Colon (tissue), 2 donors: ENCODE measurements at regions not wholly inside any gene's neighbourhood (a gene's known extent, or its start where the extent isn't known, plus 50 kb on each side); places are given as distances from the start of the nearest gene placed in this dataset.

Experiments used
- FAIRE-seq: peaks from 2 replicates; lab custom pipeline; 2012; peaks lifted over from hg19 to GRCh38; lab: Jason Lieb, UNC
- donor health status: control.
- donor health status: control.

DNA sequence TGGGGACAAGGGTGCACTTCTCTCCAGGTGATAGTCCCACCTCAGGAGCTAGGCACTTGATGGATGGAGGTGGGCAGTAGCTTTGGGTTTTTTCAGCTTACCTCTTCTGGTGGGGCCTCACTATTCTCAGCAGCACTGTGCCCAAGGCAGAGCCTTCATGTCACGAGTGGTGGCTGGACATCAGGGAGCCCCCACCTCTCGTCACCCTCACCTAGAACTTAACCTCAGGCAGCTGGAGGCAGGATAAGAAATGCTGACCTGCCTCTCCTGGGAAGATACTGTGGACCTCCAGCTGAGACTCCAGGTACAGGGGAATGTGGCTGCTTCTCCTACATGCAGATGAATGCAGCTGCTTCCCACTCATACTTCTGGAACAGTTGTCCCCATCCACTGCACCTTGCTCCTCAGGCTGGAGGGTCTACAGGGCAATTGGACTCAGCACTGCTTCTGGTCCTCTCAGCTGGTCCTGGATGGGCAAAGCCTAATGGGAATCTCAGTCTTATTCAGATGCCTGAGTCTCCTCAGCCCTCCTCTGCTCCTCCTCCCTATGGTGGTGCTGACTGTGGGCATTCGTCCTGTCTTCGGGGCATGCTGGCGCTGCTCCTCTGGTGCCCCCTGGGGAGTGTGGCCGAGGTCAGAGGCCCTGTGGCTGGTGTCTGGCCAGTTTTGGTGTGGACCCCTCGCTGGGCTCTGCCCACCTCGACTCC lies 129.9 kb downstream of the KLF13 start:
- no peak for FAIRE-seq

DNA sequence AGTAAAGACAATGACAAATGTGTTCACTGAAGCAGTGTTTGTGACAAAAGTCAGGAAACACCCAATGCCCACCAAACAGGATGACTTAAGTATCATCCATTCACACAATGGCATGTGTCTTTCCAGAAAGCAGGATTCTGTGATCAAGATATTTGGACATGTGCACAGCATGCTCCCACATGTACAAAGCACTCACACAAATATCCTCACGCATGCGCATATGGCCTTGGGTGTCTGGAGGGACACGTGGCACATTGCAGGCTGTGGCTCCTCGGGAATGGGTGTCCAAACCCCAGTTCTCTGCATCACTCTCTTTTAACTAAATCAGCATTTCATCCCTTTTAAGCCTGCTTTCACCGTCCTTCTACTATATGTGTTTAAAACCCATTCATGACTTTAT lies 130.5 kb downstream of the KLF13 start:
- FAIRE-seq, result no peak

DNA sequence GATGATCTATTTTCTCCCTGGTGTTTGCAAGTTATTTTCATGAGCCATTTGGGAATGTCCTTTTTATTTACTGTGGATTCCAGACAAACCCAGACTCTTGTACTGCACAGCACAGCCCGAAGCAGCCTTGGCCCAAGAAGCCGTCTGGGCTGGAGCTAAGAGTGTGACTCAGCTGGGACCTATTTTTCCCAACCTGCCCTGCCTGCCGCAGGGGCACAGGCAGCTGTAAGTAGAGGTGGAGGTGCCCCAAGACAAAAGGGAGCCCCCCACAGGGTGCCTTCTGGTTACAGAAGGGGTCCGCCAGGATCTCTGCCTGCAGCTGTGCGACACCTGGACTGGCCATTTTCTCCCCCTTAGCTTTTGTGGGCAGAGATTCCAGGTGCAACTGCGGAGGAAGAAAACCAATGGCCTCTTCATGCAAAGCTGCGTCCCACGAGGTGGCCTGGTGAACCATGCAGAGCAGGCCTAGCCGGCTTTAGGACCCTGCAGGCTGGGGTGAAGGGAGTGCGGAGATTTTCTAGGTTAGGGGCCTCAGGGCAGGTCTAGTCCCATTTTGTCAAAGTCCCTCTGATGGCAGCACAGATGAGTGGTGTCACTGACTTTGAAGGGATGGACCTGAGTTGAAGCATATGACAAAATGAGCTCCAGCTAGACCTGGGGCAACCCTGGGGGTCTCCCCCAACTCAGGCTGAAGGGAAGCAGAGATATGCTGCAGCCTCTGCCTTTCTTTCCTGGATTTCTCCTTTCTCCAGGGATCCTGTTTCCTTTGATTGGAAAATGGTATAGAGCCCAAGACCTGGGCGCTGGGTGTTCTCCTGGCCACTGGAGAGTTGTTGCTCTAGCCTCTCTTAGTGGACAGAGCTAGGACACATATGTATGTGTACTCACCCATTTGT lies 131.2 kb downstream of the KLF13 start:
- FAIRE-seq, result no peak

DNA sequence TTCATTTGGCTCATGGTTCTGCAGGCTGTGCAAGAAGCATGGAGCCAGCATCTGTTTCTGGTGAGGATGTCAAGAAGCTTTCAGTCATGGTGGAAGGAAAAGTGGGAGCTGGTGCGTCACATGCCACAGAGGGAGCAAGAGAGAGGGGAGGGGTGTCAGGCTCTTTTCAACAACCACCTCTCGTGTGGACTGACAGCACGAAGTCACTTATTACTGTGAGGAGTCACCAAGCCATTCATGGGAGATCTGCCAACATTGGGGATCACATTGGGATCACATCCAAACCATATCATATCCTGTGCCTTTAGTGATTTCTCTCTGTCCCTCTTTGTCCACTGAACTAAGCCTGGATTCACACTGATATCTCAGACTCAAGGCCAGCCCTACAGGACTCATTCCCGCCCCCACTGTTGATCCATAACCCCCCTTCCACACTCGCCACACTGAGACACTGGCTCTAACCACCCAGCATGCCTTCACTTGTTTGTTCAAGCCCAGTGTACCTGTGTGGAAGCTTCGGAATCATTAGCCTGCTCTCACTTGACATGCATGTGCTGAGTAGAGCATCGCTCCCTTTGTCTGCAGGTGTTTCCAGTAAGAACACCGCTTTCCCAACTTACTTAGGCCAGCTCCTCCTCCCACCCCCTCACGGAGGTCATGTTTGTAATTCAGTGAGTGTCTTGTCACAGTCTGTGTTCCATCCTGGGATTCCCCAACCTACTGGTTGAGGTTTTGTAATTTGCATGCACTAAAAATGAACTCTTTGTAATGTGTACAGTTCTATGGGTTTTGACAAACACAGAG lies 132.2 kb downstream of the KLF13 start:
- FAIRE-seq, result no peak

DNA sequence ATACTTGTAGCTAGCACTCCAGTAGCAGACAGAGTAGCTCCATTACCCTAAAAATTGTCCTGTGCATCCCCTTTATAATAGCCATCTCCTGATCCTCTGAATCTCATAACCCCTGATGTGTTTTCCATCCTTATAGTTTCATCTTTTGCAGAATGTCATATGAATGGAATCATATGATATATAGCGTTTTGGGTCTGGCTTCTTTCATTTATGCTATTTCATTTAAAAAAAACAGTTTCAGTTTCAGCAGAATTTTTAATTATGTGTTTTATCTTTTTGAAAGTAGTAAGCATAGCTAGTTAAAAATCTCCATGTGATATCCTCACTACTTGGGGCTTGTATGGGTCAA lies 132.7 kb downstream of the KLF13 start:
- FAIRE-seq, result no peak

DNA sequence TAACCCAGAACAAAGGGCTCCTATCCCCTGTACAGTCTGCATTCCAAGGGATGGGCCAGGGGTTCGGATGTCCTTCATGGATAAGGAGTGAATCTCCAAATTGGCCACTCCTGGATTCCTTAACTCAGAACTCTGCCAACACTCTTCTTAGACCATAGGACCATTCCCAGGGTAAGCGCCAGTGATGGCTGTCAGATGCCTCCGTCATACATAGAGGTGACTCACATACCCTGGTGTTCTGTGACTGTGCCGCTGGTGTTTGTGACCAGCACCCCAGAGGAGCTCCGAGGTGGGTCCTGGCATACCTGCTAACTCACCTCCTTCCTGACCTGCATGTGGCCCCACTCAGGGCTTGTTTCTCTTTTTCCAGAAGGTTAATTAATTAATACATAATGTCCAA lies 134.7 kb downstream of the KLF13 start:
- FAIRE-seq, result no peak

DNA sequence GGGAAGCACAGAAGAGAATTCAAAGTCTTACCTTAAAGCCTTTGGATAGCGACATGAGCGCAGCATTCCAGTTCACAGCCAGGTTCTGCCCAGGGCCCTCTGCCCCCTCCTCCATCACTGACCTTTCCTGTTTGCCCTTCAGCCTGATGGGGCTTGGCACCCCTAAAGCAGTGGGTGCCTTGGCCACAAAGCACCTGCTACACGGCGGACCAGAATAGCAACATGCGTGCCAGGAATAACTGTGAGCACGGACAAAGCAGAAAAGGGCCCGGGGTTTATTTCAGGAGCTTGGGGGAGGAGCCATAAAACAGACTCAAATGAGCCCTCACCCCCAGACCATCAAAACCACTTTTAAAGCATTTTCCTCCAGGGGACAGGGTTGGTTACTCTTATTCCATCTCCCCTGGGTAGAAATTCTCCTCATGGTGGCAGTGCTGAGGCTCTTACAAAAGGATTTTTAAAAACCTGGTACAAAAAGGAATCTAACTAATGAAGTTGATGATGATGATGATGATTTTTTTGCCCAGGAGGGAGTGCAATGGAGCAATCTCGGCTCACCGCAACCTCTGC lies 135.4 kb downstream of the KLF13 start:
- FAIRE-seq, result no peak

DNA sequence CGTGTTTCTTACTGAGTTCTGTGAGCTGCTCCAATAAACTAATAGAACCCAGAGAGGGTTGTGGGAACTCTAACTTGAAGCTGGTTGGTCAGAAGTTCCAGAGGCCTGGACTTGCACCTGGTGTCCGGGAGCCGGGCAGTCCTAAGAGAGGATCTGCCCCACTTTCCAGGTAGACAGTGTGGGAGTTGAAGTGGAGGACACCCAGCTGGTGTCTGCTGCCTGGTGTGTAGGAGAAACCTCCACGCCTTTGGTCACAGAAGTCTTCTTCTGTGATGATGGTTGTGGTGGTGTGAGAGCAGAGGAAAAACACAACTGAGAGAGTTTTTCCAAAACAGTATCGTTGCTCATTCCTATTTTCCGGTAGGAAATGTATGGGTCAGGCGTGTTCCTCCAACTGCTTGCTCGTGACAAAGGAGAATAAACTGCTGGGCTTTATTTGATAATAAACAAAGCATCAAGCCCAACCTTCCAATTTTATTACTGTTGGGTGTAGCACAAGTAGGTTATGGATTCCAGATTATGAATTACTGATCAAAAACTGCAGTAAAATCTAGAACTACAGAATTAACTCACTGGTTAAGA lies 137.0 kb downstream of the KLF13 start:
- FAIRE-seq, result no peak

DNA sequence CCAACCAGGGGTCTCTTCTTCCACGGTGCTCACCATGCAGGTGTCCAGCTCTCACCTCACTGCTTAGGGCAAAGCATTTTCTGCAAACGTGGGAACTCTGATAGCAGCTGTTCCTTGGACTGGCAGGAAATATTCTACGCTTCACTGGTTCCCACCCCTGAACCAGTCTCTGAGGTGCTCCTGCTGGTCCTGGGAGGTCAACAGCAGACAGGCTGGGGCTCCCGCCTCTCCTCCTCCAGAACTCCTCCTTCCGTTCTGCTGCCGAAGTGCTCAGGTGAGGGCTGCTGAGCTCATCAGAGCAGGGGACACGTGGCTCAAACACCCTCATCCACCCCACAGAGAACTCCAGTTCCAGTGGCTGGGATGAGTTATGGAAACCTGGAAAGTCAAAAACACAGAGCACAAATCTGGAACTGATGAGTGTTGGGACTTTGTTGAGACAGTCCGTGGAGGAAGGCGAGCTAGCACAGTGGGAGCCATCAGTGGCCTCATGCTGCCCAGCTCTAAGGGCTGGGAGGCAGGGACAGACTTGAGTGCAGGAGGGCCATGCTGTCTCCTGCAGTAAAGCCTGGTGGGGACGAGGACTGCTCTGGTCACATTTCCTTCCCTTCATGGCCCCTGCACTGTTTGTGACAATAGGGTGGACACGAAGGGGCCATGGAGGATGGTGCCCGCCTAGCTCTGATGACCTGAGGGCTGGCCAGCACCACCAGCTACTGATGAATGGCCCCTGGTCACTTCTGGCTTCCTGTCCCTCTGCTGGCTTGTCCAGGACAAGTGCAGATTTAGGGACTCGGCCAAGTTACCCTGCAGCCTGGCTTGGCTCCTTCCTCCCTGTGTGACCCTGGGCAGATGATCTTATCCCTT lies 137.8 kb downstream of the KLF13 start:
- FAIRE-seq, result no peak

DNA sequence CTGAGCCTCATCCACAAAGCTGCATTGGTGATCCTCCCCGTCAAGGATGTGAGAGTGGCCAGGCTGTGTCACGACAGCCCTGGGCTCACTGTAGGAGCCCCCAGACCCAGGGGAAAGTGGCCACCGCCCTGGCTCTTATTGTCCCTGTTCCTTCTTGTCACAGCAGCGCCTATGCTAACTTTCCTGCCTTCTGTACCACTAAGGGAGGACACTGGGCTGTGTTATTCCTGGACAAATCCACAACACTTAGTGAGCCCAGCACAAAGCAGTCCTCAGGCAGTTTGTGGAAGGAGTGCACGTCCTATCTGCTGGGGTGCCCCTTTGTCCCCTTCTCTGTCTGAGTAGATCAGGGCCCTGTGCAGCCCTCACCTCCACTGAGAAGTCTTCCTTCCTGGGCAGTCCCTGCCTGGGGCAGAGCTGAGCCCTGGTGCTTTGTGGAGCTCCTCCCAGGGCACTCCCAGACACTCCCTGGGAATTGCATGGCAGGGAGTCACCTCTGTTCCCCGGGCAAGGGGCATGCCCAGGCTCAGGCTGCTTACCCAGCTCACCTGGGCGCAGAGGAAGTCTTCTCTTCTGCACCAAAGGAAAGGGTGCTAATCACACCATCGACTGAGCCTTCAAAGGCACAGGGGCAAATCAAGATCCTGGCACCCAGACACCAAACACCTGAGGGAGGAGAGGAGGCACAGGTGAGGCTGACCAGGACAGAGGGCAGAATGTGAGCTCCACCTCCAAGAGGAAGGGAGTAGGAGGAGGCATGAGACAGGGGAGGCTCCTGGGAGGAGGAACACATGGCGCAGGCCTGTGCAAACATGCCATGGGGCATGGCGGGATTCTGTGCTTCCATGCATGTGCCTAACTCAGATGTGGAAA lies 138.7 kb downstream of the KLF13 start:
- FAIRE-seq, result no peak

DNA sequence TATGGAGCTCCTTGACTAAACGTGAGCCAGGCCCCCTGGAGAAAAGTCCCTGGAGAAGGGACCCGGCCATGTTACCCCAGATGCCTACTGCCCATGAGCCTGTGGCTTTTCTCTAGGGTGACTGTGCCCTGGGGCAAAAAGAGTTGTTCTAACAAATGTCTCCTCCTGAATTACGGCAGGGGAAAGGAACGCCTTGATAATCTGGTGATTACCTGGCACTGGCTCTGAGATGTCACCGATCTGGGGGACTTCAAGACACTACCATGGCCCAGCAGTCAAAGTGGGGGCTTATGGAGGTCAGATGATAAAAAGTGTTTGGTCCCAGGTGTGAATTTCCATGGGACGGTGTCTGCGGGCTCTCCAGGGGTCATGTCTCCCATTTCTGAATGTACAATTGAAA lies 140.7 kb downstream of the KLF13 start:
- FAIRE-seq, result no peak

DNA sequence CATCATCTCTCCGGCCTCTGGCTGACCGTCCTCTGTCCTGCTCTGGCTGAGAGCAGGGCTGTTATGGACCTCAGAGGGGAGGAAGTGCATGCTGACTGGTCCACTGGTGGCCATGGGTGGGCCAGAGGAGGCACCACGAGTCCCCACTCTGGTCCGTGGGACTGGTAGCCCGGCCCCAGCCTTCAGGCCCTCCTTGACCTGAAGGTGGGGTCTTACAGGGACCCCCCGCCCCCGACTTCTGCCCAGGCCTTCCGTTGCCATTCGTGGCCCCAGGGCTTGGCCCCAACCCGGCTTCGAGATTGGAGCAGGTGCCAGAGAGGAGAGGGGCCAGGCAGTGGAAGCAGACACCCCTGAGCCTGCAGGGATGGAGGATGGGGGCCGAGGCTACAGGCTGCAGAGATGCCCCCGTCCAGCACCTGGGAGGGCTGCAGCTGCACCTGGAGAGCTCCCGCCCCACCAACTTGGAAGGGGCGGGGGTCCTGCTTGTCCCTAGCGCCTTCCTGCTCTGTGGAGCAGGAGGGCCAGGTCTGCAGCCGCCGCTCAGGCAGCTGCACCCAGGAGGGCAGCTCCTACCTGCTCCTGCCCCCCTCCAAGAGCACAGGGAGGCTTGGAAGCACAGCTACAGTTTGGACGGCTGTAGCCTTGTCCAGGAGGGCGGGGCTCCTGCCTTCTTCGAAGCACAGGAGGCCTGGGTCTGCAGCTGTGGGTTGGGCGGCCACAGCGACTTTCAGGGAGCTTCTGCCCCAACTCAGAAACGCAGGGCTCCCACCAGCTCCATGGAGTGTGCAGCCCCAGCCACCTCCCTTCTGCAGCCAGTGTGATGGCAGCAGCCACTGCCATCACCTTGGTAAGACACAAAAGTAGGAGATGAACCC lies 142.5 kb downstream of the KLF13 start:
- FAIRE-seq, result no peak

DNA sequence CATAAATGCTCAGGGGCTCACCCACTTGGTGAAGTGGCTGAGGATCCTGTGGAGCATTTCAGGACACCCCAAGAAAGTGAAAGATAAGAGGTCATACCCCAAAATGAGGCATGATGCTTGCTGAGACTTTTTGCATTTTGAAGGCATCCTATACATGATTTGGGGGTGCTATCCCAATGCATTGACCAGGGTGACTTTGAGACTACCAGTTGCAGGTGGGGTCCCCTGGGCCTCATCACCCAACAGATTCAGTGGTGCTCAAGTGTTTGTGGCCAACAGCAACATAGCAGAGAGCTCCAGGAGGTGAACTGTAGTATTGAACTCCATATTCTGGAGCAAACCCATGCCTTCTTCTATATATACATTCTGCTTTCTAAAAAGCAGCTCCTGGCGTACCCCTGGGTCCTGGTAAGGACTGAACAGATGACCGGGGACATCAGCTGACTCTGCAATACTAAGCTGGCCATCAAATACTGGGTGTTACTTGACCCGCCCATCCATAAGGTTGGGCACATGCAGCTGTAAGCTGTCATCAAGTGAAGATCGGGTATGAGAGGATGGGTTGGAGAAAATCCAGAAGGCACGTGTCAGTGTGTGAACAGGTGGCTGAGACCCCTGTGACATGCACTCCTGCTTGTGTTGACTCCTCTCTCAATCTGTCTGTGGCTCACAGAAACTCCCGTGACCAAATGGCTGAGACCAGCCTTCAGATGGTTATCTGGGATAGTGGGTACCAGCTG lies 143.3 kb downstream of the KLF13 start:
- FAIRE-seq, result no peak

DNA sequence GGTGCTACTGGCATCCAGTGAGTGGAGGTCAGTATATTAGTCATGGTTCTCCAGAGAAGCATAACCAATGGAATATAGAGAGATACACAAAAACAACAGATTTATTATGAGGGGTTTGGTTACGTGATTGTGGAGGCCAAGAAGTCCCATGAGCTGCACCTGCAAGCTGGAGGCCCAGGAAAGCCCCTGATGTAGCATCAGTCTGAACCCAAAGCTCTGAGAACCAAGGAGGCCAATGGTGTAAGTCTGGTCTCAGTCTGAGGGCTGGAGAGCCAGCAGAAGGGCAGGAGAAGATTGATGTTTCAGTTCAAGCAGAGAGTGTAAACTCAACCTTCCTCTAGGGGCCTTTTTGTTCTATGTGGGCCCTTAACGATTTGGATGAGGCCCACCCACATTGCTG lies 144.1 kb downstream of the KLF13 start:
- no peak for FAIRE-seq

DNA sequence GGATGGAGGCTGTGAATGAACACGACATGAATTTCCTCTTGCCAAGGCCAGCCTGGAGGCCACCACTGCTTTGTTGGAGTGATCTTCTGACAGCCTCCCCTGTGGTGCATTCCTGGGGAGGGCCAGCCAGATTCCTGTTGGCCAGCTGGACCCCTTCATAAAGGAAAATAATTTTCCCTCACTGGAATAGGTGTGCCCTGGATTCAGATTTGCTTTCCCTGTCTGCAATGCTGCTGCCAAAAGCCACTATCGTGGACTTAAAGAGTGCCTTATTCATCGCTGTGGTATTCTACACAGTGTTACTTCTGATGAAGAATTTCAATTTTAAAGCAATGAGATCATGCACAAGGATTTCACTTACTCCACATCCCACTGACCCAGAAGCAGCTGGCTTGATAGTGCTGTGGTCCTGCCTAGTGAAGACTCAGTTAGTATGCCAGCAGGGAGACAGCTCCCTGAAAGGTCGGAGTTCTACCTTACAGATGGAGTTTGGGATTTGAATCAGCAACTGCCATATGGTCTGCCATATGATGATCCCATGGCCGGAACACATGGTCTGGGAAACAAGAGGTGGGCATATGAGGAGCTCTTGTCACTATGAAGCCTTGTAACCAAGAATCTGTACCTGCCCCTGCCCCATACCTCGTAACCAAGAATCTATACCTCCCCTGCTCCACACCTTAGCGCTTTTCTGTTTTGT lies 145.2 kb downstream of the KLF13 start:
- FAIRE-seq, result no peak

DNA sequence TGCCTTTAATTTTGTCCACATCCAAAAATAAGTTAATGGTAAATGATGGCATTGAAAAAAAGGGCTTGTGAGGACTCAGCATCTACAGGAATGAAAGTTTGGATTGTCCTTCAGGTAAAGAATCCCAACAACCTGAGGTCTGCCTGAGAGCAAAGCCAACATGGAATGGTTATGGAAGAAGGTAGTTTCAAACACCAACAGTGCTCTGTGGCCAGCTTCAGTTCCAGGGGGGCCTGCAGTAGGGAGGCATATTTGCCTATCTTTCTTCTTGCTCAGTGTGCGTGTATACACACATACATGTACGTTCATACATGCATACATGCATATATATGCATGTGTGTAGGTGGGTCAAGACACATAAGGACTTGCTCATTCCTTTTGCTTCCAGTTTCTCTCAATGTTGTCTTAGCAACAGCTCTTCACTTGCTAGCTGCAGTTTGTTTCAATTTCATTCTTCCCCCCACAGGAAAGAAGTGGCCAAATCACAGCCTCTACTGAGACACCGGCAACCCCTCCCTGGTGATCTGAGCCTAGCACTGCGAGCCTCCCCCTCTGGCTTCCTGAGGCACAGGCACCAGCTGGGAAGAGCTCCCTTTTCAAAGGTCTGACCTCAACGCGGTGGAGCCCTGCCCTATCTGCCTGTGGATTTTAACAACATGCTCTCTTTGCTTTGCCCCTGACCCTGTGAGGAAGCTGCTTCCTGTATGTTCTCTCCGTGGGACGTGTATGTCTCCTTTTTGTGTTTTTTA lies 146.2 kb downstream of the KLF13 start:
- FAIRE-seq, result no peak
